ENCODE measurements at regions not wholly inside any gene's neighbourhood (a gene's known extent, or its start where the extent isn't known, plus 50 kb on each side); places are given as distances from the start of the nearest gene placed in this dataset.

GRCh38 chr9:110128664-110129329 lies 79.2 kb downstream of the C9orf152 start:
- peaks cover 16 to 18% of the 10 kb centered on the region in 2 donors for H3K4me1 Mint-ChIP-seq
- no peaks in the 10 kb centered on the region for H3K9me3 Mint-ChIP-seq
- H3K27ac Mint-ChIP-seq = no peak overlapping the region
- no peaks in the 10 kb centered on the region for H3K36me3 Mint-ChIP-seq
- Histone ChIP-seq H3K4me3 (ENCODE audit: low read length) (no peak overlapping the region), H3K9me3 (ENCODE audit: control insufficient read depth, insufficient read depth, low read length) (no peaks in the 10 kb centered on the region), H3K4me1 (ENCODE audit: control insufficient read depth, insufficient read depth, low read length) (peaks cover 33% of the 10 kb centered on the region), H3K27ac (ENCODE audit: low read length) (peak overlapping the region; percentile 54), H3K36me3 (ENCODE audit: control insufficient read depth, insufficient read depth, low read length) (no peaks in the 10 kb centered on the region), H3K27me3 (ENCODE audit: control insufficient read depth, insufficient read depth, low read length) (no peaks in the 10 kb centered on the region)
- TF ChIP-seq, protein P1, sequence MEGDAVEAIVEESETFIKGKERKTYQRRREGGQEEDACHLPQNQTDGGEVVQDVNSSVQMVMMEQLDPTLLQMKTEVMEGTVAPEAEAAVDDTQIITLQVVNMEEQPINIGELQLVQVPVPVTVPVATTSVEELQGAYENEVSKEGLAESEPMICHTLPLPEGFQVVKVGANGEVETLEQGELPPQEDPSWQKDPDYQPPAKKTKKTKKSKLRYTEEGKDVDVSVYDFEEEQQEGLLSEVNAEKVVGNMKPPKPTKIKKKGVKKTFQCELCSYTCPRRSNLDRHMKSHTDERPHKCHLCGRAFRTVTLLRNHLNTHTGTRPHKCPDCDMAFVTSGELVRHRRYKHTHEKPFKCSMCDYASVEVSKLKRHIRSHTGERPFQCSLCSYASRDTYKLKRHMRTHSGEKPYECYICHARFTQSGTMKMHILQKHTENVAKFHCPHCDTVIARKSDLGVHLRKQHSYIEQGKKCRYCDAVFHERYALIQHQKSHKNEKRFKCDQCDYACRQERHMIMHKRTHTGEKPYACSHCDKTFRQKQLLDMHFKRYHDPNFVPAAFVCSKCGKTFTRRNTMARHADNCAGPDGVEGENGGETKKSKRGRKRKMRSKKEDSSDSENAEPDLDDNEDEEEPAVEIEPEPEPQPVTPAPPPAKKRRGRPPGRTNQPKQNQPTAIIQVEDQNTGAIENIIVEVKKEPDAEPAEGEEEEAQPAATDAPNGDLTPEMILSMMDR (IDR thresholded peaks at IDR 0.05) = no peak
- ATAC-seq (no peak), DNase-seq (no peak)
- intact Hi-C loops (cut with micrococcal nuclease) = no loop called here
- H3K4me3 Mint-ChIP-seq = no peak overlapping the region
- no peaks in the 10 kb centered on the region for H3K27me3 Mint-ChIP-seq (ENCODE audit: low read depth in 2 of 2)
- WGBS (ENCODE audit: insufficient coverage) = 70% methylated on average over 7 of the region's 7 CpGs

GRCh38 chr9:110129425-110129824 lies 78.5 kb downstream of the C9orf152 start:
- 43% methylated on average over 1 of the region's 1 CpG for WGBS (ENCODE audit: insufficient coverage)
- Mint-ChIP-seq H3K27ac (no peak overlapping the region), H3K27me3 (ENCODE audit: low read depth in 2 of 2) (no peaks in the 10 kb centered on the region), H3K9me3 (no peaks in the 10 kb centered on the region), H3K4me3 (no peak overlapping the region), H3K4me1 (peaks cover 16 to 18% of the 10 kb centered on the region in 2 donors), H3K36me3 (no peaks in the 10 kb centered on the region)
- Histone ChIP-seq H3K4me3 (ENCODE audit: low read length) (no peak overlapping the region), H3K27ac (ENCODE audit: low read length) (peak overlapping the region; percentile 54), H3K9me3 (ENCODE audit: control insufficient read depth, insufficient read depth, low read length) (no peaks in the 10 kb centered on the region), H3K4me1 (ENCODE audit: control insufficient read depth, insufficient read depth, low read length) (peaks cover 33% of the 10 kb centered on the region), H3K27me3 (ENCODE audit: control insufficient read depth, insufficient read depth, low read length) (no peaks in the 10 kb centered on the region), H3K36me3 (ENCODE audit: control insufficient read depth, insufficient read depth, low read length) (no peaks in the 10 kb centered on the region)
- ATAC-seq = no peak
- intact Hi-C loops (cut with micrococcal nuclease) = no loop called here
- TF ChIP-seq, protein P1 (IDR thresholded peaks at IDR 0.05) = no peak
- no peak for DNase-seq

GRCh38 chr9:110130211-110130610 lies 77.7 kb downstream of the C9orf152 start:
- DNase-seq (no peak), ATAC-seq (no peak)
- Histone ChIP-seq H3K27ac (ENCODE audit: low read length) (no peak overlapping the region), H3K4me1 (ENCODE audit: control insufficient read depth, insufficient read depth, low read length) (peaks cover 30% of the 10 kb centered on the region), H3K36me3 (ENCODE audit: control insufficient read depth, insufficient read depth, low read length) (no peaks in the 10 kb centered on the region), H3K4me3 (ENCODE audit: low read length) (no peak overlapping the region), H3K27me3 (ENCODE audit: control insufficient read depth, insufficient read depth, low read length) (no peaks in the 10 kb centered on the region), H3K9me3 (ENCODE audit: control insufficient read depth, insufficient read depth, low read length) (no peaks in the 10 kb centered on the region)
- Mint-ChIP-seq H3K27me3 (ENCODE audit: low read depth in 2 of 2) (no peaks in the 10 kb centered on the region), H3K27ac (no peak overlapping the region), H3K4me3 (no peak overlapping the region), H3K4me1 (peaks cover 16 to 17% of the 10 kb centered on the region in 2 donors), H3K36me3 (no peaks in the 10 kb centered on the region), H3K9me3 (no peaks in the 10 kb centered on the region)
- WGBS (ENCODE audit: insufficient coverage) = 68% methylated on average over 3 of the region's 3 CpGs
- TF ChIP-seq, protein P1 (IDR thresholded peaks at IDR 0.05) = no peak
- intact Hi-C loops (cut with micrococcal nuclease) = no loop called here
